ENCODE measurements at regions not wholly inside any gene's neighbourhood (a gene's known extent, or its start where the extent isn't known, plus 50 kb on each side); places are given as distances from the start of the nearest gene placed in this dataset.
"Not testable (repeated sequence)": the region's sequence is repeated elsewhere in the genome, so short reads cannot be mapped to it uniquely, and the experiment has no call there.

DNA sequence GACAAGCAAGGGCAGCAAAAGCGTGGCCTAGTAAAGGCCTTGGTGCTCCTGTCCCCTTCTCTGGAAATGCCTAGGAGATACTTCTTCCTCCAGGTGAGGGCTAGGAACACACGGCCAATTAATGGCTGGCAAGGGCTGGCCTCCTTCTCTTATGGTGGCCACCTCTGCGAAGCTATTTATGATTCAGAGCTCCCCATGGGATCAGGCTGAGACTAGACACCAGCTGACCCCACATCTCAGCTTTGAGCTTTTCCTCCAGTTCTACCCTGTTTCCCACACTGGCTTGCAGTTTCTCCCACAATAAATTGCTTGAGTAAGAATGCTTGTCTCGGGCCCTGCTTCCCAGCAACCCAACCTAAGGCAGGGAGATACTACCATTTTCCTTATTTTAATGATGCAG, 53.7 kb downstream of the CAMK2N1 start:
- intact Hi-C loops (cut with DNase I): loop anchor here (5.0 kb wide), 3 partner anchors 50 to 70 kb away; no protein-coding TSS in a partner anchor
- DNase-seq: no peak

DNA sequence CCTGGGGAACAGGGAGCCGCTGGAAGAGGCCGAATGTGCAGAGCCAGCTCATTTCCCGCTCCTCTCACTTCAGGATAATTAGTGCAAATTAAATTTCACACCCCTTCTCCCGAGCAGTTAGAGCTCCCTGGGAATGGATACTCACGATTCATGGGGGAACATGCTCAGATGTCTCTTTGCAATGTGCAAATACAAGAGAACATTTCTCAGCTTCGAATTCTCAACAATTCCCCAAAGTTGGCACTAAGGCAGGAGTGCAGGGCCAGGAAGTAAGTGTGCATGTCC, 54.9 kb downstream of the CAMK2N1 start:
- intact Hi-C loops (cut with DNase I): loop anchor here (5.0 kb wide), 3 partner anchors 49 to 69 kb away; no protein-coding TSS in a partner anchor
- DNase-seq: no peak

DNA sequence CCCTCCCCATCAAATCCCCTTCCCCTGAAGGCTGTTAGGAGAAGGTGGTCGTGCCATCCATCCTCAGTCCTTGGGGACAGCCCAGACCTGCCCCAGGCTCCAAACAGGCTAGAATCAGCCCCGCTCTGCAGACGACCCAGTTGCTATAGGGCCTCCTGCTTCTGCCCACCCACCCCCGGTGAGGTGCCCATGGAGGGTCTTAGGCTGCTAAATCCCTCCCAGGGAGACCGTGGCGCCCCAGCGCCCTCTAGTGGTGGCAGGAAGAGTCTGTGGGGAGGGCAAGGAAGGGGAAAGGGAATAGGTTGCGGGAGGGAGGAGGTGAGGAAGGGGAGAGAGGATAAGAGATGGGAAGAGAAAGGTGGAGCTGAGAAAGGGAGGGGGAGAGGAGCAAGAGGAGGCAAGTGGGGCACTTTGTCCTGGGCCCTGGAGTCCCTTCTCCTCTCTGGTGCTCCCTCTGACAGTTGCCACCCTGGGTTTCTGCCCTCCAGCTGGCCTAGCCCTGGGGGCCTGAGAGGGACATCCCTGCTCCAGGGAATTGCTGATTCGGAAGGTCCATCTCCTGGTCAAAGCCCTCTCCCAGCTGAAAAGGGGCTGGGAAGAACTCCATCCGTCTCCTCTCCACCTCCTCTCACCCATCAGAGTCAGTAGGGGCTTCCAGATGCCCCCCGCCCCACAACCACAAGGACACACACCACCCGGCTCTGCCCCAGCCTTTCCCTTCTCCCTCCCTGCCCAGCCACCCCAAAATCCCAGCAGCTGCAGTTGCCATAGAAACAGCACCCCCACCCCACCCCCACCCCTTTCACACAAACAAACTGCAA, 55.4 kb downstream of the CAMK2N1 start:
- peak in 7 of 10 donors; percentile 44 to 91 (median 58) for DNase-seq
- intact Hi-C loops (cut with DNase I): loop anchor here (5.0 kb wide), 3 partner anchors 48 to 68 kb away; no protein-coding TSS in a partner anchor

DNA sequence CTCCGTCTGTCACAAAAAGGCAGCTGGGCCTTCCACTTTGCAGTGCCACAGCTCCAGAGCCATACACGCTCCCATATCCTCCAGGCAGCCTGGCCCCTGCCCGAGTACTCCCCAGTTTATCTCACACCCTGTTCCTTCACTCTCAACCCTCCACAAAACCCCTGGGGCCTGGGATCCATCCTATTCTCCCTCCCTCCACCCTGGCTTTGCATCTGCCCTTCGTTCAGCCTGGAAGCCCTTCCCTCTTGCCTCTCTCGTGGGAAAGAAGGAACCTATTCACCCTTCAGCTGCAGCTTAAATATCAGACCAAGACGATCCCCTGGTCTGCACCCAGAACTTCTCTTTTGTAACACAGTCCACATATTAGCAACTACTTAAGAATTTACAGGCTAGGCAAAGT, 56.7 kb downstream of the CAMK2N1 start:
- DNase-seq: no peak

DNA sequence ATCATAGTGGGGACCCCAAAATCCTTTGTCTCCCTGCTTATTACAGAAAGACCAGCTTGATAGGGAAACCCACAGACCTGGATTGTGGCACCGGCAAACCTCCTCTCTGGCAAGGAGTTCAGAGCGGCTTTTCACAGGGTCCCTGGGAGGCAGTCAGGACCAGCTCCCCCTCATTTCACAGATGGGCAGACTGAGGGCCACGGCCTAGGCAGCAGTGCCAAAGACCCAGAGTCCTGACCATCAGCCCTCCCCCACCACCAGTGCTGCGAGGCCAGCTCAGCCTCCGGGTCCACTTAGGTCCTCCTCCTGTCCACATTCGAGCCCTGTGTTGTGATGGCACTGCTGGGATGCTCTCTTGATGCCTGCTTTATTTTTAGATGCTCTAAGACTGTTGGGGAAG, 57.2 kb downstream of the CAMK2N1 start:
- intact Hi-C loops (cut with DNase I): no loop called here
- no peak for DNase-seq

More for the DNA sequence above, 56.7 kb downstream of the CAMK2N1 start:
- intact Hi-C loops (cut with DNase I): no loop called here

DNA sequence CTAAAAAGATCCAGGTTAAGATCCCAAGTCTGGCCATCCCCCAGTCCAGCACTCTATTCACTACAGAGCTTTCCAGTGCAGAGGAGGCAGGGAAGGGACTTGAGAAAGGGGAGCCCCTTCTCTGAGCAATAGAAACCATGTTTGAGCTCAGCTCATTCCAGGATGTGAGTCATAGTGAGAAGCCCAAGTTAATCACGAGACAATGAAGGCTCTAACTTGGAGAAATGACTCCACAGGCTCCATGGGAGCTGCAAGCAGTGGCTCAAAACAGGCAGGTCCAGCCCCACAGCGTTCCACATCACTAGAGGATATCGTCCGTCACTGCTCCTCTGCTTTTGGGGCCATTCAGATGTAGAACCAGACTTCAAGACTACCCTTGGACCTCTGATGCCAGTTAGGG, 59.1 kb downstream of the CAMK2N1 start:
- intact Hi-C loops (cut with DNase I): no loop called here
- no peak for DNase-seq

DNA sequence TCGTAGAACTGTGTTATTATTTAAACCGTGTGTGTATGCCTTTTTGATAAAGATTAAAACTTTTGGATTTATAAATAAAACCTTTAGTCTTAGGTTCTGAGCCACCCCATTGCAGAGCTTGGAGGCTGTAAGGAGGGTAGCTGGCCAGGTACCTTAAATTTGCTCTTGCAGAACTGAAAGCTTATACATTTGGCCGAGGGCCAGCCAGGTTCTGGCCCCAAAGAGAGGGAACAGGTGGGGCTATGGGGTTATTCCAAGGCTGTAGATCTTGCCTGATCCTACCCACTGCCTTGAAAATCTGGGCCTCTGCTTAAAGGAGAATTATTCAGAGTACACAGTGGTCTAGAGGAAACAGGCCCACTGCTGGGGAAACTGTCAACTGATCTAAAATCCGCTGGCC, 59.6 kb downstream of the CAMK2N1 start:
- no peak for DNase-seq
- intact Hi-C loops (cut with DNase I): no loop called here

DNA sequence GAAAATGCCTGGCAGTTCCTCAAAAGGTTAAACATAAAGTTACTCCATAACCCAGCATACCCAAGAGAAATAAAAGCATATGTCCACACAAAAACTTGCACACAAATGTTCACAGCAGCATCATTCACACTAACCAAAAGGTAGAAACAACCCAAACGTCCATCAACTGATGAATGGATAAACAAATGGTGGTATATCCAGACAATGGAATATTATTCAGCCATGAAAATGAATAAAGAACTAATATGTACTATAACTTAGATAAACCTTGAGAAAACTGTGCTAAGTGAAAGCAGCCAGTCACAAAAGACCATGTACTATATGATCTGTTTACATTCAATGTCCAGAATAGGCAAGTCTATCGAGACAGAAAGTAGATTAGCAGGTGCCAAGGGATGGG, 60.4 kb downstream of the CAMK2N1 start:
- DNase-seq: no peak
- intact Hi-C loops (cut with DNase I): no loop called here

DNA sequence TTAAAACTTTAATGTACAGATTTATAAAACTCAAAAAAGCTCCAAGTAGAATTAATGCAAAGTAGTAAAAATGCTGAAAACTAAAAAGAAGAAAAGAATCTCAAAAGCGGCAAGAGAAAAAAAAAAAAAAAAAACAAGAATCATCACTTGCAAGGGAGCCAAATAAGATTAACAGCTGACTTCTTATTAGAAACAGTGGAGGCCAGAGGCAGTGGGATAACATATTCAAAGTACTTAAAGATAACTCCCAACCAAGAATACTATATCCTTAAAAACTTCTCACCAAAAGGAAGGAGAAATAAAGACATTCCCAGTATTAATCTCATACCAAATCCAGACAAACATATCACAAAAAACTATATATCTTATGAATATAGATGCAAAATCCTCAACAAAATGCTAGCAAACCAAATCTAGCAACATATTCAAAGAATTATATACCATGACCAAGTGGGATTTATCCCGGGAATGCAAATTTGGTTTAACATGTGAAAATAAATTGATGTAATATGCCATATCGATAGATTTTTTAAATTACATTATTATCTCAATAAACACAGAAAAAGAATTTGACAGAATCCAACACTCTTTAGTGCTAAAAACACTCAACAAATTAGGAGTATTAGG, 62.7 kb downstream of the CAMK2N1 start:
- intact Hi-C loops (cut with DNase I): no loop called here

DNA sequence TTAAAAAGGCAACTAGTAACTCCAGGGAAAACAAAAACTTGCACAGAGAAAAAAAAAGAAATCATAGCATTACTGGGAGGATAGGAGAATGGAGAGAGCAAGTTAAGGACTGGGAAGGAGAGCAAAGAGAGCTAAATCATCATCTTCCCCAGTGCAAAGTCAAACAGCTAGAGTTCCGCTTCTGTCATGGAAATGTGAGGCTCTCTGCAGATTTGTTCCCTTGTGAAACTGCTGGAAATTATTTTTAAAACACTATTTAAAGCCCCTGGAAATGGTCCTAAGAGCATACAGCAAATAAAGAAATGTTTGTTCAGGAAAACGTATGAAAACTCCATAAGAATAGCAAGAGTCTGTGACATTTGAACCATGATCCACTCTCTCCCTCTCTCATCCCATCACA, 64.6 kb downstream of the CAMK2N1 start:
- intact Hi-C loops (cut with DNase I): no loop called here
- DNase-seq: no peak

More for the DNA sequence above, 62.7 kb downstream of the CAMK2N1 start:
- no peak for DNase-seq

DNA sequence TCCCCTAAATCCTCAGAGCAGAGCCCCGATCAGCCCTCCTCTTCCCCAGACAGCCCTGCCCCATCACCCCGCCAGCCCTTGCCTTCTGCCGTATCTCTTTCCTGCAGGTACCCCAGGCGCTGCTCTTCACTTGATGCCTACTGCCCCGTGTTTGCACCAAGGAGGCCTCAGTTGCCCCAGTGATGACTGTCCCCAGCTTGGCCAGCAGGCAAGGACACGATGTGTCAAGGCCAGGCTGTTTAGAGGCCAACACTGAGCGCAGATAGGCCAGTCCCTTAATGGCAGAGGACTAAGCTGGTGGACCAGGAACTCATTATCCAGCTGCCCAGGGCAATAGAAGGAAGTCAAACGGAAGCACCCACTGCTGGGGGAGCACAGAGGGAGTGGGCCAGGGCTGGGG, 68.4 kb downstream of the CAMK2N1 start:
- intact Hi-C loops (cut with DNase I): no loop called here
- DNase-seq: peak in 1 of 10 donors; percentile 46

DNA sequence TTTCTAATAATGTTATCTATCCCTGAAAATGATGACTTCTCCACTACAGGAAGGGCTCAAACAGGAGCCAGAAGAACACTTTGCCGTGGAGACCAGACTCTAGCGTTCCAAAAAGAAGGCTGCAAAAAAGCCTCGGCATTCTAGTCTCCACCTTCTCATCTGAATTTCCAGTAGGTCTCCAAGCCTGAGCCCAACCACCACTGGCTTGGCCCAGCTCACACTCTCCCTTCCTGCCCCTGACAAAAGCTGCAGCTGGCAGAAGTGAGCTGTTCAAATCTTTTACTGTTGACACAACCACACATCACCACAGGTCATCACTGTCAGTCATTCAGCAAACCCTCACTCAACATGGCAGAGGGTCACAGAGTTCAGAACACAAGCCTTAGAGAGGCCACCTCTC, 69.3 kb downstream of the CAMK2N1 start:
- intact Hi-C loops (cut with DNase I): no loop called here
- peak in 1 of 10 donors; percentile 48 for DNase-seq

DNA sequence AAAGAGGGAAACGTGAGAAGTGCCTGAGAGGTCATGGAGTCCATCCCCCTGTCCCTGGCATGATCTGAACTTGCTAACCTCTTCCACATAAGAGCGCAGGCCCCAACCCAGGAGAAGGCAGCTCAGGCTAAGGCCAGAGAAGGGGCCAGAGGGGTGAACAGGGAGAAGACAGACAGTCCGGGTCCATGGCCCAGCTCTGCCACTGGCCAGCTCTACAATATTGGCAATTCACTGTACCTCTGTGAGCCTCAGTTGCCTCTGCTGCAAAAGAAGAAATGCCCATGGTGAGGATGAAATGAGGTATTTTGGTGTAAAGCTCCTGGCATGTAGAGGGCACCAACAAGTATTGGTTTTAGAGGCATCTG, 72.3 kb downstream of the CAMK2N1 start:
- intact Hi-C loops (cut with DNase I): no loop called here
- peak in 2 of 10 donors; percentile 23 to 26 for DNase-seq

DNA sequence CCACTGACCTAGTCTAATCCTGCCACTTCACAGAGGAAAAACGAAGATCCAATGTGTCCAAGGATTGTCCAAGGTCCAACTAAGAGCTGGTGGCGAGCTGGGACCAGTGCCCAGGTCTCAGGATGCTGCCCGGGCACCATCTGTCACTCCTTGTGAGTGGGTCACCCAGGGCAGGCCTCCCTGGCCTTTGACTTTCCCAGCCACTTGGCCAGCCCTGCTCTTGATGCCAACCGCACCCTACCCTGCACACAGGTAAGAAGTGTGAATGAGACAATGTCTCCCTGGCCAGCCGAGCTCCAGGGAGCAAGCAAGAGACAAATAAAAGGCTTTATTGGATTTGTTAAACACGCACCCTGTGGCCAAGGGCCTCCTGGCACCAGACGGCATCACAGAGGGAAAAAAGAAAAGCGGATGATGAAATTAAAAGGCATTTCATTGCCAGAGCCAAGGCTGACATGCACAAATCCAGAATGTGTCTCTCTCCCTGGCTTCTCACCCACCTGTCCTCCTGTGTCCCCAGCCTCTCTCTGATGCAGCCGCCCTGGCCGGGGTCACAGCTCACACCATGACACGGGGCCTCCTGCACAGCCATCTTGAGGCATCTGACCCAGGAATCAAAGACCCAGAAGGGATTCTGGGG, 72.8 kb downstream of the CAMK2N1 start:
- intact Hi-C loops (cut with DNase I): no loop called here
- peak in 2 of 10 donors; percentile 42 to 62 for DNase-seq

DNA sequence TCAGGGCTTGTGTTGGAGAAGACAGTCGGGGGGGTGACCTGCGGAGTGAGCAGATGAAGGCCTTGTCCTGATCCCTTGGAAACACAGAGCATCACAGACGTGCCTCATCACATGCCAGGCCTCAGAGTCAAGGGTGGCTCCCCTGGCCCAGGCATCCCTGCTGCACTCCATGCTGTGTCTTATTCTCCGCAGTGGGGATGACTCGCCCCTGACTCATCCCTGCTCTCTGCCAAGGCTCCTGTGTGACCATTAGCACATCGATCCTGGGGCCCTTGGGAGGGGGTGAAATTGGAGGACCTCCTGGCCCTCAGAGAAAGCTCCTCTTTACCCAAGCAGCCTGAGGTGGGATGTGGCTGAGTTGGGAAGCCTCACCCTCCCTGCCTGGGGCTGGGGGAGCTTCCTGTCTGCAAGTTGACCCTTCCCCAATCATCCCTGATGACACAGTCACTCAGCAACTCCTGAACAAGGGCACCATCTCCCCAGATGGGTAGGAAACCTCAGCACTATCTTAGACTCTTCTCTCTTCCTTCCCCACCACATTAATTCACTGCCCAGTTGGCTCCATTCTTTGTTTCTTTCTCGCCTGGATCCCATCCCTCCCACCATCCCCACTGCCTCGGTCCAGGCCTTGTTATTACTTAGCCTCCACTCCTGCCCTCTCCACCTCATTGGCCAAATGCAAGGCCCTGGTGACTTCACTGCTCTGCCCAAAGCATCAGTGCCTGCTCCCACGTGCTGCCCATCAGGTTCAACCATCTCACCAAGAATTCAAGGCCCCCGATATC, 74.6 kb downstream of the CAMK2N1 start:
- DNase-seq: peak in 4 of 10 donors; percentile 54 to 91 (median 81)
- intact Hi-C loops (cut with DNase I): no loop called here

DNA sequence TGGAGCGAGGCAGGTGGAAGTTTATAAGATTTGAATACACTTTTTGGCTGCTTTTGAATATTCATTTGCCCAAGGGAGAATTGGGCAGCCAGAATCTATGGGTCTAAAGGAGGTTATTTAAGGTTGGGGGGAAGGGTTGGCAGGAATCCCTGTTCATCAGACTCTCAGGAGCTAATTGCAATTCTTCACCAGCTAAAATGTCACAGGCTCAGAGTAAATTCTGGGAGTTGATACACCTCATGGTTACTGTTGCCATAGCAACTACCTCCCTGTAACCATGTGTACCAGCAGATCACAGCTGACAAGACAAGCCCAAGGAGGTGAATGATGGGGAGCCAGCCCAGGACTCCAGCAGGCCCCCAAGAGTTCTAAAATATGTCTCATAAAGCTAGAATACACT, 75.5 kb downstream of the CAMK2N1 start:
- DNase-seq: no peak
- intact Hi-C loops (cut with DNase I): no loop called here

DNA sequence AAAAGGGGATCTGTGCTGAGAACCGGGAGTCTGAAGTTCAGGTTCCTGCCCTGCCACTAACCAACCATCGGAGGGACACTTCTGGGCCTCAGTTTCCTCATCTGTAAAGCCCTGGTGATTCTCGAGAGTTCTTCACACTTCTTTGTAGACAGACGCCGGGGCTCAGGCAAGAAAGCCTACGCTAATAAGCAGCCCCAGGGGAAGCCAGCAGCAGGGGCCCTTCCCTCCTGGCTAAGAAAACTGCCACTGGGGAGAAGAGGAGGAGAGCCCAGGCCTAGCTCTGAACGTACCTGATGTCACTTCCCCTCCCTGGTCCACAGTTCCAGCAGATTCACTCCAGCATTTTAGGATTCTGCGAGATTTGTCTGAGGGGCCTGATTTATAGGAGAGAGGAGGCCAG, 76.0 kb downstream of the CAMK2N1 start:
- peak in 2 of 10 donors; percentile 9 to 25 for DNase-seq
- intact Hi-C loops (cut with DNase I): no loop called here

DNA sequence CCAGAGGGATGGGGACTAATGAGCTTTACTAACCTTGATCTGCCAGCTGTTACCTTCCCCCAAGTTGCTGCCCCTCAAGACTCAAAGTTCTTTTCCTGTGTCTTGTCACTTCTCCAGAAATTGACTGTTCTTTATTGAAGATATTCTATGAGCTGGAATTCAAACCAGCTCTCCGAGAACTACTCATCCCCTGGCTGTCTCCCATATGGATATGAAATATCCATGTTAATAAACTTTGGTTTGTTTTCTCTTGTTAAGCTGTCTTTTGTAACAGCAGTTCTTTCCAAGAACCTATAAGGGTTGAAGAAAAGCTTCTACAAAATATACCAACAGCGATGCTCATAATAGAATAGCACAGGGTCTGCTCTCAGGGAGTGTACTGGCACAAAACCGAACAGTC, 77.0 kb downstream of the CAMK2N1 start:
- DNase-seq: no peak
- intact Hi-C loops (cut with DNase I): no loop called here

DNA sequence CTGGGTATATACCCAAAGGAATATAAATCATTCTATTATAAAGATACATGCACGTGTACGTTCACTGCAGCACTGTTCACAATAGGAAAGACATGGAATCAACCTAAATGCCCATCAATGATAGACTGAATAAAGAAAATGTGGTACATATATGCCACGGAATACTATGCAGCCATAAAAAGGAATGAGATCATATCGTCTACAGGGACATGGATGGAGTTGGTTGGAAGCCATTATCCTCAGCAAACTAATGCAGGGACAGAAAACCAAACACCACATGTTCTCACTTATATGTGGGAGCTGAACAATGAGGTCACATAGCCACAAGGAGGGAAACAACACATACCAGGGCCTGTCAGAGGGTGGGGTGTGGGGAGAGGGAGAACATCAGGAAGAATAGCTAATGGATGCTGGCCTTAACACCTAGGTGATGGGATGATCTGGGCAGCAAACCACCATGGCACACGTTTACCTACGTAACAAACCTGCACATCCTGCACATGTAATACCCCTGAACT, 77.8 kb downstream of the CAMK2N1 start:
- DNase-seq; intact Hi-C loops (cut with DNase I): not testable (repeated sequence)

DNA sequence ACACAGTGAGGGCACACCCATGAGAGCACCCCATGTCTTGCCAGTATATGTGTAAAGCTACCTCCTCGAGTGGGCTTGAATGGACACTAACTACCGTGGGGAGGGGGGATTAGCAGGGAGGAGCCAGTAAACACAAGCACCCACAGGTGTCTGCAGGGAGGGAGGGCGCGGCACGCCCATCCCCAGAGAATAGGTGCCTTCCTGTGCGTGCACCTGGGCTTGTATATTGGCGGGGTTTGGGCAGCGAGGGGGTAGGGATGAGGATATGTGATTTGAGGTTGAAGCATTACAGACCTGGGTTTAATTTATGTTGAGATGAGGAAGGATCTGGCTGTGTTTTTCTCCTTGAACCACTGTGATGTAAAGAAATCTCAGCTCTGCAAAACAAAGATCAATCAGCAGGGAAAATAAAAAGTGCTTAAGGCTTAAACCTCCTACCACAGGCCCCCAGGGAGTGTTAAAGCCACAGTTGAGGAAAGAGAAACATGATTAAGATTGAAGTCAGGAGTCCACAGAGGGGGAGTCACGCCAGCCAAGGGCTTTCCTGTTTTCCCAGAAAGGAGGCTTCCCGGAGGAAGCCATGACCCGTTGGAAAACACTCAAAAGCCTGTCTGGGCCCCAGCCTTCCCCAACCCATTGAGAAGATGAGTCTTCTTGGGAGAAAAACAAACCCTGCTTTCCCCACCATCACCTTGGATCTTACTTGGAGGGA, 80.0 kb downstream of the CAMK2N1 start:
- peak in 2 of 10 donors; percentile 53 to 71 for DNase-seq

More for the DNA sequence above, 80.0 kb downstream of the CAMK2N1 start:
- intact Hi-C loops (cut with DNase I): no loop called here
